ENCODE measurements at regions not wholly inside any gene's neighbourhood (a gene's known extent, or its start where the extent isn't known, plus 50 kb on each side); places are given as distances from the start of the nearest gene placed in this dataset.

GRCh38 chr2:40033781-40034180, 254.7 kb upstream of the THUMPD2 start (continued):
- TF ChIP-seq ZBTB20 (tag by site-specific recombination; IDR thresholded peaks at IDR 0.05) = no peak
- TF ChIP-seq, protein P1, sequence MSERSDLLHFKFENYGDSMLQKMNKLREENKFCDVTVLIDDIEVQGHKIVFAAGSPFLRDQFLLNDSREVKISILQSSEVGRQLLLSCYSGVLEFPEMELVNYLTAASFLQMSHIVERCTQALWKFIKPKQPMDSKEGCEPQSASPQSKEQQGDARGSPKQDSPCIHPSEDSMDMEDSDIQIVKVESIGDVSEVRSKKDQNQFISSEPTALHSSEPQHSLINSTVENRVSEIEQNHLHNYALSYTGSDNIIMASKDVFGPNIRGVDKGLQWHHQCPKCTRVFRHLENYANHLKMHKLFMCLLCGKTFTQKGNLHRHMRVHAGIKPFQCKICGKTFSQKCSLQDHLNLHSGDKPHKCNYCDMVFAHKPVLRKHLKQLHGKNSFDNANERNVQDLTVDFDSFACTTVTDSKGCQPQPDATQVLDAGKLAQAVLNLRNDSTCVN (tag by site-specific recombination; optimal IDR thresholded peaks at IDR 0.05) = no peak

DNA sequence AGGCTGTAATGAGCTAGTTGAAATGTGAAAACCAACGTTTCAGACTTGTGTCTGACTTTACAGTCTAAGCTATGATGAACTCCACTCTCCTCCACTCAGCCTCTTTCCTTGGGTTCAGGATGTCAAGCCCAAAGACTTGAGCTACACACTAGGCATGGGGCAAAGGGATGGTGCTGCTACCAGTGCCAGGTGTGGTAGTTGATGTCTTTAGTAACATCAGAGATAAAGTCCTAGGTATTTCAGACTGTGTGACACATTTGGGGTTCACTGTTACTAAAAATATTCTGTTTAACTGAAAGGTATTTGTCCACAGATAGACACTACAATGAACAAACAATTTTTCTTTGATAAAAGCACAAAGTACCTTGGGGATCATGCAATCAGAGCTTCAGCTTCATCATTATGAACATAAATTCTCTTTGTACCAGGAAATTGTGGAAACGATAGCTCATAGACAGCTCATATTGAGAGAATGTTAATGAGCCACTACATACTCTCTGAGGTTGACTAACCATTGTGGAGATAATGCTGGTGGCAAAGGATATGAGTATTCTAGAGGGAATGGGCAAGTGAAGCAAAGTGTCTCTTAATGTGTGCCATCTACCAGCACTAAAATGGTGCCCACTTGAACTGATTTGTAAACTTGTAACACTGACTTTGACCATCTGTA, 253.7 kb upstream of the THUMPD2 start:
- H3K36me3 ChIP-seq (ENCODE audit: control insufficient read depth in 2 of 2, insufficient read depth in 1 of 2, low read length in 2 of 2) = no peaks in the 10 kb centered on the region
- no peaks in the 10 kb centered on the region for H3K9me3 ChIP-seq (ENCODE audit: control insufficient read depth, insufficient read depth, low read depth, low read length)
- H3K4me3 ChIP-seq (ENCODE audit: low read depth, low read length) = no peak overlapping the region
- H3K4me1 ChIP-seq (ENCODE audit: control insufficient read depth, insufficient read depth, low read length) = no peaks in the 10 kb centered on the region
- ChIA-PET POLR2A (no interaction called here), CTCF (no interaction called here)
- TF ChIP-seq PBX3 (CRISPR knock-in tag; IDR thresholded peaks at IDR 0.05) (no peak), ZNF654 (tag by site-specific recombination; IDR thresholded peaks at IDR 0.05; ENCODE audit: low read depth) (no peak), ZBTB8A (tag by site-specific recombination; IDR thresholded peaks at IDR 0.05) (no peak), ZNF626 (tag by site-specific recombination; IDR thresholded peaks at IDR 0.05) (no peak), SCRT2 (tag by site-specific recombination; IDR thresholded peaks at IDR 0.05) (no peak), ZNF521 (tag by site-specific recombination; IDR thresholded peaks at IDR 0.05) (no peak)
- H3K27ac ChIP-seq (ENCODE audit: extremely low read depth, low read depth, low read length) = no peak overlapping the region

DNA sequence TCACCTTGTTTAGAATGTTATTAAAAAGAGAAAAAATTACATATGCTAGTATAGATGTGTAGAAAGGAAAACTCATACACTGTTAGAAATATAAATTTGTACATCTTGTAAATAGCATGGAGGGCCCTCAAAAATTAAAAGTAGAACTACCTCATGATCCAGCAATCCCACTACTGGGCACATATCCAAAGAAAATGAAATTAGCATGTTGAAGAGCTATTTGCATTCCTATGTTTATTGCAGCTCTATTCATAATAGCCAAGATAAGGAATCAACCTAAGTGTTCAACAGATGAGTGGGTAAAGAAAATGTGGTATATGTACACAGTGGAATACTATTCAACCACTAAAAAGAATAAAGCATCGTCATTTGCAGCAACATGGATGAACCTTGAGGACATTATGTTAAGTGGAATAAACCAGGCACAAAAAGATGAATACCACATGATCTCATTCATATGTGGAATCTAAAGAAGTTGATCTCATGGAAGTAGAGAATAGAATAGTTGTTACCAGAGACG, 251.5 kb upstream of the THUMPD2 start:
- Histone ChIP-seq H3K27ac (ENCODE audit: extremely low read depth, low read depth, low read length) (no peak overlapping the region), H3K4me1 (ENCODE audit: control insufficient read depth, insufficient read depth, low read length) (no peaks in the 10 kb centered on the region), H3K9me3 (ENCODE audit: control insufficient read depth, insufficient read depth, low read depth, low read length) (no peaks in the 10 kb centered on the region), H3K4me3 (ENCODE audit: low read depth, low read length) (no peak overlapping the region), H3K36me3 (ENCODE audit: control insufficient read depth in 2 of 2, insufficient read depth in 1 of 2, low read length in 2 of 2) (no peaks in the 10 kb centered on the region)
- ChIA-PET CTCF (no interaction called here), POLR2A (no interaction called here)
- no peak for TF ChIP-seq ZNF473 (tag by site-specific recombination; IDR thresholded peaks at IDR 0.05)
- TF ChIP-seq PRDM6 (tag by site-specific recombination; IDR thresholded peaks at IDR 0.05) = no peak
- TF ChIP-seq ZNF76 (tag by site-specific recombination; IDR thresholded peaks at IDR 0.05; ENCODE audit: borderline replicate concordance, low read depth) = no peak
- no peak for TF ChIP-seq KLF17 (tag by site-specific recombination; IDR thresholded peaks at IDR 0.05)
- TF ChIP-seq ZNF266 (tag by site-specific recombination; IDR thresholded peaks at IDR 0.05; ENCODE audit: low read depth) = no peak
- TF ChIP-seq ZNF521 (tag by site-specific recombination; IDR thresholded peaks at IDR 0.05) = no peak
- TF ChIP-seq ZNF37A (tag by site-specific recombination; IDR thresholded peaks at IDR 0.05) = no peak
- TF ChIP-seq MZF1 (tag by site-specific recombination; IDR thresholded peaks at IDR 0.05; ENCODE audit: borderline replicate concordance) = no peak
- no peak for TF ChIP-seq ZNF416 (tag by site-specific recombination; IDR thresholded peaks at IDR 0.05)
- TF ChIP-seq ZNF354C (tag by site-specific recombination; IDR thresholded peaks at IDR 0.05; ENCODE audit: borderline replicate concordance, low read depth) = no peak
- TF ChIP-seq ZNF561 (tag by site-specific recombination; IDR thresholded peaks at IDR 0.05; ENCODE audit: borderline replicate concordance) = no peak
- TF ChIP-seq ZNF324 (tag by site-specific recombination; IDR thresholded peaks at IDR 0.05) = no peak
- no peak for TF ChIP-seq ZNF449 (tag by site-specific recombination; IDR thresholded peaks at IDR 0.05)
- no peak for TF ChIP-seq ZNF791 (tag by site-specific recombination; IDR thresholded peaks at IDR 0.05)
- TF ChIP-seq ZFP41 (tag by site-specific recombination; IDR thresholded peaks at IDR 0.05; ENCODE audit: borderline replicate concordance) = no peak
- TF ChIP-seq, protein P2, sequence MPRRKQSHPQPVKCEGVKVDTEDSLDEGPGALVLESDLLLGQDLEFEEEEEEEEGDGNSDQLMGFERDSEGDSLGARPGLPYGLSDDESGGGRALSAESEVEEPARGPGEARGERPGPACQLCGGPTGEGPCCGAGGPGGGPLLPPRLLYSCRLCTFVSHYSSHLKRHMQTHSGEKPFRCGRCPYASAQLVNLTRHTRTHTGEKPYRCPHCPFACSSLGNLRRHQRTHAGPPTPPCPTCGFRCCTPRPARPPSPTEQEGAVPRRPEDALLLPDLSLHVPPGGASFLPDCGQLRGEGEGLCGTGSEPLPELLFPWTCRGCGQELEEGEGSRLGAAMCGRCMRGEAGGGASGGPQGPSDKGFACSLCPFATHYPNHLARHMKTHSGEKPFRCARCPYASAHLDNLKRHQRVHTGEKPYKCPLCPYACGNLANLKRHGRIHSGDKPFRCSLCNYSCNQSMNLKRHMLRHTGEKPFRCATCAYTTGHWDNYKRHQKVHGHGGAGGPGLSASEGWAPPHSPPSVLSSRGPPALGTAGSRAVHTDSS (tag by site-specific recombination; IDR thresholded peaks at IDR 0.05) = no peak
